H1 (cell line): ENCODE measurements at regions not wholly inside any gene's neighbourhood (a gene's known extent, or its start where the extent isn't known, plus 50 kb on each side); places are given as distances from the start of the nearest gene placed in this dataset.

Source experiments
- ATF3 ChIP-seq: IDR thresholded peaks from 2 replicates; pipeline ENCODE4 v1.6.1; 2011; ENCODE audit warnings: low read depth, mild to moderate bottlenecking, low read length; ENCODE audit not compliant: insufficient read depth
- CHD7 ChIP-seq: fragments of 300-600 bp; sonication (generic); IDR thresholded peaks from 2 replicates; pipeline ENCODE4 v1.7.1; 2012; ENCODE audit warnings: low read length, moderate library complexity, mild to moderate bottlenecking, inconsistent platforms; ENCODE audit not compliant: insufficient replicate concordance
- RFX5 ChIP-seq: IDR thresholded peaks from 2 replicates; pipeline ENCODE4 v1.6.1; 2011; ENCODE audit warnings: low read depth, low read length, improper control_type of control experiment, borderline replicate concordance
- SIRT6 ChIP-seq: IDR thresholded peaks from one replicate; pipeline ENCODE4 v1.7.1; 2012; ENCODE audit warnings: low read length, inconsistent platforms

- no peak for TF ChIP-seq CHD7
- TF ChIP-seq SIRT6, result no peak
- no peak for TF ChIP-seq RFX5
- no peak for TF ChIP-seq ATF3
- TF ChIP-seq, all 59 proteins: peak for 0
These were observed 86.6 kb upstream of the NXPH2 start (continued) for GRCh38 chr2:138866797-138867196.
